HCT116 (cell line): ENCODE measurements at regions not wholly inside any gene's neighbourhood (a gene's known extent, or its start where the extent isn't known, plus 50 kb on each side); places are given as distances from the start of the nearest gene placed in this dataset.
A peak's percentile ranks its signal among the peaks of the same experiment; 100 is the strongest.

ENCODE experiments used
- ATAC-seq: fragments of 200-7000 bp; cut with Tn5 transposase; 2 replicates; pipeline ENCODE4 v1.9.1; 2020; ENCODE audit warnings: mild to moderate bottlenecking, moderate library complexity
- BruUV-seq: library from RNA; stranded (reverse); fragments of 400-500 nt; replicated peaks from 2 replicates; lab custom pipeline; 2021; lab: Mats Ljungman, UMichigan
- CTCF ChIA-PET: fragments of 300-600 bp; sonication (Branson Sonifier 250); formaldehyde crosslinking; loops from one replicate; lab custom pipeline; 2021; ENCODE audit warnings: antibody characterized with exemption; lab: Charles Lee
- POLR2A ChIA-PET: fragments of 300-600, 350-600 bp; sonication (Branson Sonifier 250); formaldehyde crosslinking; loops from one replicate; lab custom pipeline; 2021; ENCODE audit warnings: antibody characterized with exemption; lab: Charles Lee
- RAD21 ChIA-PET, 2 experiments: fragments of 300-600 bp; sonication (Branson Sonifier 250); formaldehyde crosslinking; loops; one replicate each; lab custom pipeline; 2023; ENCODE audit warnings: low total read pairs in 2 of 2; ENCODE audit not compliant: uncharacterized antibody in 2 of 2, unreplicated experiment in 2 of 2, low non-redundant PET in 1 of 2; lab: Charles Lee
- DNase-seq: peaks from one replicate; pipeline ENCODE4 v3.0.0-alpha.2; 2010; ENCODE audit warnings: low read depth, low spot score
- H2AFZ ChIP-seq: fragments of 200-600 bp; shearing (Covaris generic), sonication (generic); 2 replicates; pipeline ENCODE4 v1.6.1; 2017; ENCODE audit warnings: low read depth, mixed run types, mixed read lengths, antibody characterized with exemption, low read length; ENCODE audit not compliant: poor library complexity, severe bottlenecking
- H3K27ac ChIP-seq: 2 replicates; pipeline ENCODE4 v1.5.1; 2012; ENCODE audit warnings: low read depth, low read length
- H3K27me3 ChIP-seq: fragments of 200-600 bp; sonication (generic); 2 replicates; pipeline ENCODE4 v1.6.1; 2016; ENCODE audit warnings: mixed run types, low read length, mixed read lengths; ENCODE audit not compliant: insufficient read depth
- H3K36me3 ChIP-seq, 2 experiments: fragments of 200-500 bp in 1 of 2; fragments of 200-600 bp in 1 of 2; sonication (Bioruptor generic) in 1 of 2; sonication (generic) in 1 of 2; 2 replicates each; pipeline versions ENCODE4 v1.5.1 to v1.6.1; 2014 to 2016; ENCODE audit warnings: low read length in 2 of 2, inconsistent platforms in 1 of 2, mixed read lengths in 1 of 2, mixed run types in 1 of 2; ENCODE audit not compliant: insufficient read depth in 2 of 2, control insufficient read depth in 1 of 2
- H3K4me1 ChIP-seq, 2 experiments: fragments of 200-600 bp in 1 of 2; sonication (generic) in 1 of 2; 2 replicates each; pipeline versions ENCODE4 v1.5.1 to v1.6.1; 2012 to 2017; ENCODE audit warnings: low read length in 2 of 2, inconsistent platforms in 1 of 2, mild to moderate bottlenecking in 1 of 2, mixed read lengths in 1 of 2, mixed run types in 1 of 2, moderate library complexity in 1 of 2; ENCODE audit not compliant: insufficient read depth in 2 of 2, control insufficient read depth in 1 of 2
- H3K4me2 ChIP-seq: fragments of 200-600 bp; sonication (generic); 2 replicates; pipeline ENCODE4 v1.6.1; 2017; ENCODE audit warnings: mixed run types, low read length, mixed read lengths
- H3K4me3 ChIP-seq, 2 experiments: fragments of 200-600 bp in 1 of 2; sonication (generic) in 1 of 2; replicated peaks in 1 of 2; 2 replicates each; pipeline ENCODE4 v1.5.1; 2011 to 2016; ENCODE audit warnings: low read length in 2 of 2, control low read depth in 1 of 2, low read depth in 1 of 2, mild to moderate bottlenecking in 1 of 2, mixed read lengths in 1 of 2, mixed run types in 1 of 2
- H3K79me2 ChIP-seq: fragments of 200-600 bp; sonication (generic); 2 replicates; pipeline ENCODE4 v1.6.1; 2017; ENCODE audit warnings: mild to moderate bottlenecking, mixed run types, low read length, moderate library complexity, mixed read lengths; ENCODE audit not compliant: insufficient read depth
- H3K9ac ChIP-seq: fragments of 200-600 bp; sonication (generic); 2 replicates; pipeline ENCODE4 v1.6.1; 2016; ENCODE audit warnings: low read length, mixed read lengths
- H3K9me2 ChIP-seq: fragments of 200-600 bp; sonication (generic), shearing (Covaris generic); 2 replicates; pipeline ENCODE4 v1.6.1; 2017; ENCODE audit warnings: mixed run types, mild to moderate bottlenecking, moderate library complexity; ENCODE audit not compliant: insufficient read depth
- H3K9me3 ChIP-seq, 2 experiments: fragments of 200-500 bp in 1 of 2; fragments of 200-600 bp in 1 of 2; sonication (Bioruptor generic) in 1 of 2; sonication (generic) in 1 of 2; 2 replicates each; pipeline ENCODE4 v1.6.1; 2014 to 2017; ENCODE audit warnings: low read length in 2 of 2, mixed read lengths in 2 of 2, inconsistent platforms in 1 of 2, low read depth in 1 of 2, mild to moderate bottlenecking in 1 of 2, mixed run types in 1 of 2, moderate library complexity in 1 of 2; ENCODE audit not compliant: control insufficient read depth in 1 of 2, insufficient read depth in 1 of 2
- H4K20me1 ChIP-seq: fragments of 200-600 bp; sonication (generic), shearing (Covaris generic); 2 replicates; pipeline ENCODE4 v1.6.1; 2017; ENCODE audit warnings: mixed run types, mild to moderate bottlenecking, moderate library complexity; ENCODE audit not compliant: insufficient read depth
- ATF3 ChIP-seq: IDR thresholded peaks from 2 replicates; pipeline ENCODE4 v1.6.1; 2012
- CBX3 ChIP-seq: IDR thresholded peaks from 2 replicates; pipeline ENCODE4 v1.6.1; 2012; ENCODE audit warnings: low read depth
- EGR1 ChIP-seq: IDR thresholded peaks from 2 replicates; pipeline ENCODE4 v1.6.1; 2012; ENCODE audit warnings: low read depth
- ELF1 ChIP-seq: IDR thresholded peaks from 2 replicates; pipeline ENCODE4 v1.6.1; 2012; ENCODE audit warnings: low read depth, borderline replicate concordance
- EZH2 ChIP-seq: fragments of 200-600 bp; sonication (generic); IDR thresholded peaks from 2 replicates; pipeline ENCODE4 v1.6.1; 2017; ENCODE audit warnings: antibody characterized with exemption, mixed run types
- JUND ChIP-seq: IDR thresholded peaks from 2 replicates; pipeline ENCODE4 v1.6.1; 2012
- POLR2A ChIP-seq: IDR thresholded peaks from 2 replicates; pipeline ENCODE4 v1.7.0; 2011; ENCODE audit warnings: borderline replicate concordance; ENCODE audit not compliant: insufficient read depth, insufficient read length; ENCODE audit errors: extremely low read depth
- POLR2AphosphoS5 ChIP-seq: IDR thresholded peaks from 2 replicates; pipeline ENCODE4 v1.6.1; 2011; ENCODE audit warnings: mild to moderate bottlenecking, low read depth, low read length, moderate library complexity
- RAD21 ChIP-seq: IDR thresholded peaks from 2 replicates; pipeline ENCODE4 v1.6.1; 2012; ENCODE audit warnings: low read depth, mild to moderate bottlenecking
- SIN3A ChIP-seq: IDR thresholded peaks from 2 replicates; pipeline ENCODE4 v1.6.1; 2012; ENCODE audit warnings: low read depth
- SP1 ChIP-seq: IDR thresholded peaks from 2 replicates; pipeline ENCODE4 v1.6.1; 2012; ENCODE audit warnings: low read depth
- SRF ChIP-seq: IDR thresholded peaks from 2 replicates; pipeline ENCODE4 v1.6.1; 2012; ENCODE audit warnings: low read depth
- TCF7L2 ChIP-seq: IDR thresholded peaks from 2 replicates; pipeline ENCODE4 v1.7.0; 2011; ENCODE audit warnings: borderline replicate concordance, inconsistent platforms; ENCODE audit not compliant: insufficient read depth, insufficient read length; ENCODE audit errors: extremely low read depth
- YY1 ChIP-seq: IDR thresholded peaks from 2 replicates; pipeline ENCODE4 v1.6.1; 2011; ENCODE audit warnings: low read length, low read depth, moderate library complexity, mild to moderate bottlenecking; ENCODE audit not compliant: insufficient replicate concordance; ENCODE audit errors: extremely low read depth
- ZFX ChIP-seq: fragments of 450-650 bp; IDR thresholded peaks from 2 replicates; pipeline ENCODE4 v1.6.1; 2017
- ZNF274 ChIP-seq: fragments of 200-500 bp; sonication (Bioruptor generic); IDR thresholded peaks from 2 replicates; pipeline ENCODE4 v1.6.1; 2014; ENCODE audit warnings: mild to moderate bottlenecking, low read depth, low read length, inconsistent platforms
- intact Hi-C: fragments of 100-400 bp; cut with micrococcal nuclease; formaldehyde crosslinking; loops from 2 replicates; pipeline ENCODE4 v1.10.0; 2022
- TF ChIP-seq, protein P1 (sequence below): IDR thresholded peaks from 2 replicates; pipeline ENCODE4 v1.6.1; 2011; ENCODE audit warnings: mild to moderate bottlenecking, low read length, moderate library complexity; ENCODE audit not compliant: insufficient replicate concordance; ENCODE audit errors: extremely low read depth
- TF ChIP-seq, protein P2 (sequence below): IDR thresholded peaks from 2 replicates; pipeline ENCODE4 v1.6.1; 2012; ENCODE audit warnings: low read depth
- TF ChIP-seq, protein P3 (sequence below), 3 experiments: fragments of 200-600 bp in 1 of 3; sonication (generic) in 1 of 3; IDR thresholded peaks in 2 of 3; conservative IDR thresholded peaks in 1 of 3; 2 replicates each; pipeline ENCODE4 v1.5.1; 2012 to 2017; ENCODE audit warnings: low read depth in 2 of 3, low read length in 2 of 3, antibody characterized with exemption in 1 of 3, borderline replicate concordance in 1 of 3, control low read depth in 1 of 3, mild to moderate bottlenecking in 1 of 3, mixed read lengths in 1 of 3, mixed run types in 1 of 3, moderate library complexity in 1 of 3; ENCODE audit not compliant: insufficient read depth in 1 of 3

- peaks cover 3% of the 10 kb centered on the region; the same call in 1 of the 2 replicates for H3K27me3 ChIP-seq
- no peaks in the 10 kb centered on the region for H3K79me2 ChIP-seq
- RAD21 ChIA-PET = no interaction called here
- H2AFZ ChIP-seq = peak overlapping the region; percentile 72
- ATAC-seq = peak; percentile 97
- CTCF ChIA-PET = no interaction called here
- no peaks in the 10 kb centered on the region for H3K9me3 ChIP-seq
- H3K4me1 ChIP-seq = peaks cover 0 to 7% of the 10 kb centered on the region in 2 experiments; a peak in 1 of 4 replicates
- no peaks in the 10 kb centered on the region for H3K9me2 ChIP-seq
- H4K20me1 ChIP-seq = no peaks in the 10 kb centered on the region
- no peak overlapping the region for H3K27ac ChIP-seq
- no TSS peak for BruUV-seq
- H3K36me3 ChIP-seq = no peaks in the 10 kb centered on the region
- no peak overlapping the region for H3K4me3 ChIP-seq
- no peak overlapping the region for H3K9ac ChIP-seq
- POLR2A ChIA-PET = no interaction called here
- intact Hi-C loops = loop anchor here (1.0 kb wide), 1 partner anchor 221 kb away; no protein-coding TSS in a partner anchor
- H3K4me2 ChIP-seq = peak overlapping the region; percentile 6; the same call in 1 of the 2 replicates
- DNase-seq = peak; percentile 43
- TF ChIP-seq EGR1 (no peak), CBX3 (peak; percentile 64; the same call in 1 of the 2 replicates), SIN3A (no peak), TCF7L2 (no peak), POLR2AphosphoS5 (peak; percentile 26; the same call in 1 of the 2 replicates), ZNF274 (no peak), POLR2A (no peak), SRF (no peak), EZH2 (no peak), SP1 (no peak), ZFX (no peak), ATF3 (no peak), ELF1 (no peak), RAD21 (peak; percentile 84), YY1 (no peak), JUND (no peak)
- TF ChIP-seq, protein P1, sequence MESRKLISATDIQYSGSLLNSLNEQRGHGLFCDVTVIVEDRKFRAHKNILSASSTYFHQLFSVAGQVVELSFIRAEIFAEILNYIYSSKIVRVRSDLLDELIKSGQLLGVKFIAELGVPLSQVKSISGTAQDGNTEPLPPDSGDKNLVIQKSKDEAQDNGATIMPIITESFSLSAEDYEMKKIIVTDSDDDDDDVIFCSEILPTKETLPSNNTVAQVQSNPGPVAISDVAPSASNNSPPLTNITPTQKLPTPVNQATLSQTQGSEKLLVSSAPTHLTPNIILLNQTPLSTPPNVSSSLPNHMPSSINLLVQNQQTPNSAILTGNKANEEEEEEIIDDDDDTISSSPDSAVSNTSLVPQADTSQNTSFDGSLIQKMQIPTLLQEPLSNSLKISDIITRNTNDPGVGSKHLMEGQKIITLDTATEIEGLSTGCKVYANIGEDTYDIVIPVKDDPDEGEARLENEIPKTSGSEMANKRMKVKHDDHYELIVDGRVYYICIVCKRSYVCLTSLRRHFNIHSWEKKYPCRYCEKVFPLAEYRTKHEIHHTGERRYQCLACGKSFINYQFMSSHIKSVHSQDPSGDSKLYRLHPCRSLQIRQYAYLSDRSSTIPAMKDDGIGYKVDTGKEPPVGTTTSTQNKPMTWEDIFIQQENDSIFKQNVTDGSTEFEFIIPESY = no peak
- TF ChIP-seq, protein P2, sequence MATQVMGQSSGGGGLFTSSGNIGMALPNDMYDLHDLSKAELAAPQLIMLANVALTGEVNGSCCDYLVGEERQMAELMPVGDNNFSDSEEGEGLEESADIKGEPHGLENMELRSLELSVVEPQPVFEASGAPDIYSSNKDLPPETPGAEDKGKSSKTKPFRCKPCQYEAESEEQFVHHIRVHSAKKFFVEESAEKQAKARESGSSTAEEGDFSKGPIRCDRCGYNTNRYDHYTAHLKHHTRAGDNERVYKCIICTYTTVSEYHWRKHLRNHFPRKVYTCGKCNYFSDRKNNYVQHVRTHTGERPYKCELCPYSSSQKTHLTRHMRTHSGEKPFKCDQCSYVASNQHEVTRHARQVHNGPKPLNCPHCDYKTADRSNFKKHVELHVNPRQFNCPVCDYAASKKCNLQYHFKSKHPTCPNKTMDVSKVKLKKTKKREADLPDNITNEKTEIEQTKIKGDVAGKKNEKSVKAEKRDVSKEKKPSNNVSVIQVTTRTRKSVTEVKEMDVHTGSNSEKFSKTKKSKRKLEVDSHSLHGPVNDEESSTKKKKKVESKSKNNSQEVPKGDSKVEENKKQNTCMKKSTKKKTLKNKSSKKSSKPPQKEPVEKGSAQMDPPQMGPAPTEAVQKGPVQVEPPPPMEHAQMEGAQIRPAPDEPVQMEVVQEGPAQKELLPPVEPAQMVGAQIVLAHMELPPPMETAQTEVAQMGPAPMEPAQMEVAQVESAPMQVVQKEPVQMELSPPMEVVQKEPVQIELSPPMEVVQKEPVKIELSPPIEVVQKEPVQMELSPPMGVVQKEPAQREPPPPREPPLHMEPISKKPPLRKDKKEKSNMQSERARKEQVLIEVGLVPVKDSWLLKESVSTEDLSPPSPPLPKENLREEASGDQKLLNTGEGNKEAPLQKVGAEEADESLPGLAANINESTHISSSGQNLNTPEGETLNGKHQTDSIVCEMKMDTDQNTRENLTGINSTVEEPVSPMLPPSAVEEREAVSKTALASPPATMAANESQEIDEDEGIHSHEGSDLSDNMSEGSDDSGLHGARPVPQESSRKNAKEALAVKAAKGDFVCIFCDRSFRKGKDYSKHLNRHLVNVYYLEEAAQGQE = no peak
- TF ChIP-seq, protein P3, sequence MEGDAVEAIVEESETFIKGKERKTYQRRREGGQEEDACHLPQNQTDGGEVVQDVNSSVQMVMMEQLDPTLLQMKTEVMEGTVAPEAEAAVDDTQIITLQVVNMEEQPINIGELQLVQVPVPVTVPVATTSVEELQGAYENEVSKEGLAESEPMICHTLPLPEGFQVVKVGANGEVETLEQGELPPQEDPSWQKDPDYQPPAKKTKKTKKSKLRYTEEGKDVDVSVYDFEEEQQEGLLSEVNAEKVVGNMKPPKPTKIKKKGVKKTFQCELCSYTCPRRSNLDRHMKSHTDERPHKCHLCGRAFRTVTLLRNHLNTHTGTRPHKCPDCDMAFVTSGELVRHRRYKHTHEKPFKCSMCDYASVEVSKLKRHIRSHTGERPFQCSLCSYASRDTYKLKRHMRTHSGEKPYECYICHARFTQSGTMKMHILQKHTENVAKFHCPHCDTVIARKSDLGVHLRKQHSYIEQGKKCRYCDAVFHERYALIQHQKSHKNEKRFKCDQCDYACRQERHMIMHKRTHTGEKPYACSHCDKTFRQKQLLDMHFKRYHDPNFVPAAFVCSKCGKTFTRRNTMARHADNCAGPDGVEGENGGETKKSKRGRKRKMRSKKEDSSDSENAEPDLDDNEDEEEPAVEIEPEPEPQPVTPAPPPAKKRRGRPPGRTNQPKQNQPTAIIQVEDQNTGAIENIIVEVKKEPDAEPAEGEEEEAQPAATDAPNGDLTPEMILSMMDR (IDR thresholded peaks at IDR 0.05 in 2 of 3, conservative IDR thresholded peaks at IDR 0.05 in 1 of 3; ENCODE audit: borderline replicate concordance in 1 of 3, insufficient read depth in 1 of 3, low read depth in 2 of 3, low read length in 2 of 3) = peak; percentile 74 to 93 (median 84)
These were observed 101.9 kb upstream of the SFSWAP start for GRCh38 chr12:131608740-131609690.
